Gastrocnemius medialis (tissue), 4 donors: ENCODE measurements at regions not wholly inside any gene's neighbourhood (a gene's known extent, or its start where the extent isn't known, plus 50 kb on each side); places are given as distances from the start of the nearest gene placed in this dataset.

Experiments used
- ATAC-seq, 2 donors: fragments of 150-250 bp; one replicate each; pipeline ENCODE4 v1.9.1; 2016
- DNase-seq, 2 donors: peaks; one replicate each; pipeline ENCODE4 v3.0.0-alpha.2; 2019
- H3K27ac ChIP-seq, 4 donors: fragments of 200-600 bp; sonication (generic); 1 replicate in 1 of 4; 2 replicates in 3 of 4; pipeline ENCODE4 v1.5.1; 2016 to 2018; ENCODE audit warnings: mild to moderate bottlenecking in 2 of 4, moderate library complexity in 1 of 4
- H3K27me3 ChIP-seq, 3 donors: fragments of 200-600 bp; sonication (generic) in 2 of 3; 1 replicate in 1 of 3; 2 replicates in 2 of 3; pipeline versions ENCODE4 v1.5.1 to v1.6.0; 2016 to 2019; ENCODE audit warnings: mild to moderate bottlenecking in 1 of 3, moderate library complexity in 1 of 3
- H3K36me3 ChIP-seq, 2 donors: fragments of 200-600 bp; sonication (generic) in 1 of 2; one replicate each; pipeline ENCODE4 v1.5.1; 2017 to 2018
- H3K4me1 ChIP-seq, 2 donors: fragments of 200-600 bp; sonication (generic) in 1 of 2; one replicate each; pipeline ENCODE4 v1.5.1; 2016 to 2017; ENCODE audit warnings: mild to moderate bottlenecking in 2 of 2
- H3K4me3 ChIP-seq, 4 donors: fragments of 200-600 bp; sonication (generic) in 3 of 4; 1 replicate in 1 of 4; 2 replicates in 3 of 4; pipeline ENCODE4 v1.5.1; 2016 to 2019; ENCODE audit warnings: mild to moderate bottlenecking in 2 of 4
- H3K9me3 ChIP-seq, 3 donors: fragments of 200-600 bp; sonication (generic) in 2 of 3; 1 replicate in 1 of 3; 2 replicates in 2 of 3; pipeline ENCODE4 v1.5.1; 2016 to 2019
- POLR2A ChIP-seq, 2 donors: fragments of 450-650 bp; IDR thresholded peaks; one replicate each; pipeline ENCODE4 v1.6.1; 2017; ENCODE audit warnings: antibody characterized with exemption in 2 of 2, mild to moderate bottlenecking in 2 of 2, moderate library complexity in 2 of 2
- in situ Hi-C, 4 donors: fragments of 200-750 bp; cut with MboI; loops; one replicate each; pipeline versions ENCODE4 v1.15.0 to v1.8.0; 2017; ENCODE audit warnings: low sequenced_read_pairs in 4 of 4
- intact Hi-C: fragments of 100-400 bp; cut with DNase I; formaldehyde crosslinking; loops from one replicate; pipeline ENCODE4 v1.15.1; 2023; ENCODE audit warnings: low total_unique reads
- TF ChIP-seq, protein P1 (sequence below), 5 experiments: fragments of 450-650 bp in 3 of 5; fragments of 200-600 bp in 2 of 5; sonication (generic) in 2 of 5; IDR thresholded peaks in 4 of 5; conservative IDR thresholded peaks in 1 of 5; 1 replicate in 4 of 5; 2 replicates in 1 of 5; pipeline ENCODE4 v1.5.1; 2016 to 2019; ENCODE audit warnings: antibody characterized with exemption in 5 of 5, mild to moderate bottlenecking in 3 of 5, moderate library complexity in 3 of 5

DNA sequence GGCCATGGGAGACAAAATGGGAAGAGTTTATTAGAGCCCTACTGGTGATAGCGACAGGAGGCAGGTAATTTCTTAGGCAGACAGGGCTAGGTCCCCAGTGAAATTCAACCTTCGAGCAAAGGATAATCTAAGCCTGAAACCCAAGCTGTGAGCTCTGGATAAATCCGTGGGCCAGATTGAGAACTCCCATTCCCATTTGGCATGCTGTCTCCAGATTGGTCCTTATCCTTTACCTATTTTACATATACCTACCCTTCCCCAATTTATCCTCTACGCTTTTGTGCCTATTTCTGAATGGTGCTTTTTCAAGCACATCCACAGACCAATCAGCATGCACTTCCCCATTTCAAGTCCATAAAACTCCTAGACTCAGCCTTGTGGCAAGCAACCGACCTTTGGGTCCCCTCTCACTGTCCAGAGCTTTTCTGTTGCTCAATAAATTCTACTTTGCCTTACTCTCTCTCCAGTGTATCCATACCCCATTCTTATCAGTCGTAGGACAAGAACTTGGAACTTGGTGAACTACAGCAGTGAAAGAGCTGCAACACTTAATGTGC lies 268.0 kb downstream of the MYCN start:
- H3K27ac ChIP-seq: no peak overlapping the region
- H3K27me3 ChIP-seq: no peaks in the 10 kb centered on the region
- no peaks in the 10 kb centered on the region for H3K36me3 ChIP-seq
- intact Hi-C loops: no loop called here
- ATAC-seq: no peak
- H3K4me3 ChIP-seq: no peak overlapping the region
- H3K4me1 ChIP-seq: peaks cover 0 to 6% of the 10 kb centered on the region in 2 donors
- DNase-seq: no peak
- TF ChIP-seq, protein P1, sequence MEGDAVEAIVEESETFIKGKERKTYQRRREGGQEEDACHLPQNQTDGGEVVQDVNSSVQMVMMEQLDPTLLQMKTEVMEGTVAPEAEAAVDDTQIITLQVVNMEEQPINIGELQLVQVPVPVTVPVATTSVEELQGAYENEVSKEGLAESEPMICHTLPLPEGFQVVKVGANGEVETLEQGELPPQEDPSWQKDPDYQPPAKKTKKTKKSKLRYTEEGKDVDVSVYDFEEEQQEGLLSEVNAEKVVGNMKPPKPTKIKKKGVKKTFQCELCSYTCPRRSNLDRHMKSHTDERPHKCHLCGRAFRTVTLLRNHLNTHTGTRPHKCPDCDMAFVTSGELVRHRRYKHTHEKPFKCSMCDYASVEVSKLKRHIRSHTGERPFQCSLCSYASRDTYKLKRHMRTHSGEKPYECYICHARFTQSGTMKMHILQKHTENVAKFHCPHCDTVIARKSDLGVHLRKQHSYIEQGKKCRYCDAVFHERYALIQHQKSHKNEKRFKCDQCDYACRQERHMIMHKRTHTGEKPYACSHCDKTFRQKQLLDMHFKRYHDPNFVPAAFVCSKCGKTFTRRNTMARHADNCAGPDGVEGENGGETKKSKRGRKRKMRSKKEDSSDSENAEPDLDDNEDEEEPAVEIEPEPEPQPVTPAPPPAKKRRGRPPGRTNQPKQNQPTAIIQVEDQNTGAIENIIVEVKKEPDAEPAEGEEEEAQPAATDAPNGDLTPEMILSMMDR (IDR thresholded peaks at IDR 0.05 in 4 of 5, conservative IDR thresholded peaks at IDR 0.05 in 1 of 5): no peak
- no peak for TF ChIP-seq POLR2A (IDR thresholded peaks at IDR 0.05)
- no peaks in the 10 kb centered on the region for H3K9me3 ChIP-seq
- in situ Hi-C loops: no loop called here

DNA sequence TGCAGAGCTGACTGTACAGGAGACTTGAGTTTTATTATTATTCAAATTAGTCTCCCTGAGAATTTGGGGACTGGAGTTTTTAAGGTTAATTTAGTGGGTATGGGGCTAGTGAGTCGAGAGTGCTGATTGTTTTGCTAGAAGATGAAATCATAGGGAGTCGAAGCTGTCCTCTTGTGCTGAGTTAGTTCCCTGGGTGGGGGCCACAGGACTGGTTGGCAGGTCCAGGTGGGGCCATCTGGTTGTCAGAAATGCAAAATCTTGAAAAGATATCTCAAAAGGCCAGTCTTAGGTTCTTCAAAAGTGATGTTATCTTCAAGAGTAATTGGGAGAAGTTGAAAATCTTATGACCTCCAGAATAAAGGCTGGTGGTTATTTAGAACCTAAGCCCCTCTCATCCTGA lies 267.3 kb downstream of the MYCN start:
- ATAC-seq (no peak), DNase-seq (no peak)
- in situ Hi-C loops: no loop called here
- Histone ChIP-seq H3K27me3 (no peaks in the 10 kb centered on the region), H3K27ac (no peak overlapping the region), H3K36me3 (no peaks in the 10 kb centered on the region), H3K4me3 (no peak overlapping the region), H3K9me3 (no peaks in the 10 kb centered on the region), H3K4me1 (peaks cover 0 to 6% of the 10 kb centered on the region in 2 donors)
- TF ChIP-seq, protein P1 (IDR thresholded peaks at IDR 0.05 in 4 of 5, conservative IDR thresholded peaks at IDR 0.05 in 1 of 5): no peak
- no peak for TF ChIP-seq POLR2A (IDR thresholded peaks at IDR 0.05)
- intact Hi-C loops: no loop called here

DNA sequence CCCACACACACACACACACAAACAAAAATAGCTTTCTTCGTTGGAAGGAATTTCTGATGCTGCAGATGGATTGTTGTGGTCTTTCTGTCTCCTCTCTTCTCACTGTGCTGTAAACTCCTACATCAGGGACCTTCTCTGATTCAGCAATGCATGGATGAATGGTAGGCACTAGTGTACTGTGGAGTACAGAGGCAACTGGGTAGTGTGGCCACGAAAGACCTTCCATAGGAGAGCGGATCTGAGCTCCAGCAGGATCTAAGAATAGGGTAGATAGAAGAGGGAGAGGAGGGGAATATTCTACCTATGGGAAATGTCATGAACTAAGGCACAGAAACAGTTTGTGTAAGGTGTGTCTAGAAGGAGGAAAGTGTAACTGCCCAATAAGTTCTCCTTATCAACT lies 266.8 kb downstream of the MYCN start:
- no peak for DNase-seq
- Histone ChIP-seq H3K27me3 (no peaks in the 10 kb centered on the region), H3K4me3 (no peak overlapping the region), H3K36me3 (no peaks in the 10 kb centered on the region), H3K4me1 (peaks cover 0 to 6% of the 10 kb centered on the region in 2 donors), H3K27ac (no peak overlapping the region), H3K9me3 (no peaks in the 10 kb centered on the region)
- ATAC-seq: no peak
- TF ChIP-seq, protein P1 (IDR thresholded peaks at IDR 0.05 in 4 of 5, conservative IDR thresholded peaks at IDR 0.05 in 1 of 5): no peak
- TF ChIP-seq POLR2A (IDR thresholded peaks at IDR 0.05): no peak
- intact Hi-C loops: no loop called here
- in situ Hi-C loops: no loop called here

DNA sequence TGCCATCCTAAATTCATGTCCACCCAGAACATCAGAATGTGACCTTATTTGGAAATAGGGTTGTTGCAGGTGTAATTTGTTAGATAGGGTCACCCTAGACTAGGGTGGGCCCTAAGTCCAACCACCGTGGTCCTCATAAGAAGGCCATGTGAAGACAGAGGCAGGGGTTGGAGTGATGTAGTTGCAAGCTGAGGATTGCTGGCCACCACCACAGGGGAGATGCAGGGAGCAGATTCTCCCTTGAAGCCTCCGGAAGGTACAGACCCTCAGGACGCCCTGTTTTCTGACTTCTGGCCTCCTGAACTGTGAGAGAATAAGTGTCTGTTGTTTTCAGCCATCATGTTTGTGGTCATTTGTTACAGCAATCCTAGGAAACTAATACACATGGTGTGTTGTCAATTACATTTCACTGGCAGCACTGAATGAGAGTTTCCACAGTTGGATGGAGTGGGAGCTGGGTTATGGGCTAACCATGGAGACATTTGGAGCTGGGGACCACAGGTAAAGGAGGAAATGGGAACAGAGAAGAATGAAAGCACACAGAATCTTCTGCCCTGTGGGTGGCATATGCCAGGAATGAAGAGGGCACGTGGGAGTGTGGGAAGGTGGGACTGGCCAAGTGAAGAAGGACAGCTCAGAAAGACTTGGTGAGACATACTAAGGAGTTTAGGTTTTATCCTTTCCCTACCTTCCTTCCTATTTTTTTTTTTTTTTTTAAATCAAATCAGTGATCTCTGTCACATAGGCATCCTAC lies 266.0 kb downstream of the MYCN start:
- intact Hi-C loops: no loop called here

More for the DNA sequence above, 266.0 kb downstream of the MYCN start:
- in situ Hi-C loops: no loop called here
- no peaks in the 10 kb centered on the region for H3K27me3 ChIP-seq
- peaks cover 0 to 6% of the 10 kb centered on the region in 2 donors for H3K4me1 ChIP-seq
- no peak overlapping the region for H3K4me3 ChIP-seq
- H3K9me3 ChIP-seq: no peaks in the 10 kb centered on the region
- TF ChIP-seq, protein P1 (IDR thresholded peaks at IDR 0.05 in 4 of 5, conservative IDR thresholded peaks at IDR 0.05 in 1 of 5): no peak
- no peak for TF ChIP-seq POLR2A (IDR thresholded peaks at IDR 0.05)
- ATAC-seq (no peak), DNase-seq (no peak)
- no peak overlapping the region for H3K27ac ChIP-seq
- H3K36me3 ChIP-seq: no peaks in the 10 kb centered on the region
